GM06990 (cell line): ENCODE measurements at regions not wholly inside any gene's neighbourhood (a gene's known extent, or its start where the extent isn't known, plus 50 kb on each side); places are given as distances from the start of the nearest gene placed in this dataset.

Source experiments
- DNase-seq: peaks from one replicate; pipeline ENCODE4 v3.0.0-alpha.2; 2011; ENCODE audit not compliant: insufficient read length; ENCODE audit errors: extremely low read depth
- H3K27me3 ChIP-seq: replicated peaks from 2 replicates; pipeline ENCODE4 v1.6.0; 2011; ENCODE audit warnings: low read length; ENCODE audit not compliant: control insufficient read depth, insufficient read depth
- H3K36me3 ChIP-seq: 2 replicates; pipeline ENCODE4 v1.5.1; 2011; ENCODE audit warnings: low read length; ENCODE audit not compliant: control insufficient read depth, insufficient read depth
- H3K4me3 ChIP-seq: replicated peaks from 2 replicates; pipeline ENCODE4 v1.5.1; 2011; ENCODE audit warnings: low read depth, mild to moderate bottlenecking, control low read depth, low read length
- TF ChIP-seq, protein P1 (sequence below): IDR thresholded peaks from 2 replicates; pipeline ENCODE4 v1.5.1; 2011; ENCODE audit warnings: low read length, control low read depth, mild to moderate bottlenecking, inconsistent platforms; ENCODE audit not compliant: insufficient read depth, poor library complexity, severe bottlenecking

DNA sequence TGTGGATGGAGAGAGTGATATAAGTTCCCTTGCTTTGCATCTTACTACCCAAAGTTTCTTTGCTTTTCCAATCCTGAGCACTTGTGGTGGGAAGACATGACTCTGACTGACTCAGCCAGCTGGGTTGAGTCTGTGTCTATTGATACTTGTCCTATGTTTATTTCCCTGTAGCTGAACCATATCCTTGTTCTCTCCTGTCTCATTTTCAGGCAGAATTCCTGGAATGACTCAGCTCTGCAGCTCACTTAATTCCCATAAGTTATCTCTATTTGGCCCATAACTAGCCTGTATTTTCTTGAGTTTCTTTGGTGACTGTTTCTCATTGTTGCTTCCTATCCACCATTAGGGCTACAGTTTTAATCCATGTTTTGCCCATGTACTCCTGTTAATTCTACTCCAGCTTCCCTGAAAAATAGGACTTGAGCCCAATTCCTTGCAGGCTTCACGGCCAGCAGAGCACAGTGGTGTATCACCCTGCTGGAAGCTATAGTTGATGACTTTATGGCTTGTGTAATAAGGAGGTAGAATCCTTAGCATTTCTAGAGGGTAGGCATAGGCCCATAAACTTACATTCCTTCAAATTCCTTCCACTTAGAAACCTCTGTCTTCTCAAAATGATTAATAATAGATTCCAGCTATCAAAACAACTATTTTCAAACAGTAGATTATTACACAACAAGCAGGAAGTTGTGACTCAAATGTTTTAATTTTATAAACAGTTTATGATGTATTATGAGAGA lies 183.1 kb downstream of the TMTC3 start:
- Histone ChIP-seq H3K4me3 (no peak overlapping the region), H3K27me3 (no peaks in the 10 kb centered on the region), H3K36me3 (no peaks in the 10 kb centered on the region)
- TF ChIP-seq, protein P1, sequence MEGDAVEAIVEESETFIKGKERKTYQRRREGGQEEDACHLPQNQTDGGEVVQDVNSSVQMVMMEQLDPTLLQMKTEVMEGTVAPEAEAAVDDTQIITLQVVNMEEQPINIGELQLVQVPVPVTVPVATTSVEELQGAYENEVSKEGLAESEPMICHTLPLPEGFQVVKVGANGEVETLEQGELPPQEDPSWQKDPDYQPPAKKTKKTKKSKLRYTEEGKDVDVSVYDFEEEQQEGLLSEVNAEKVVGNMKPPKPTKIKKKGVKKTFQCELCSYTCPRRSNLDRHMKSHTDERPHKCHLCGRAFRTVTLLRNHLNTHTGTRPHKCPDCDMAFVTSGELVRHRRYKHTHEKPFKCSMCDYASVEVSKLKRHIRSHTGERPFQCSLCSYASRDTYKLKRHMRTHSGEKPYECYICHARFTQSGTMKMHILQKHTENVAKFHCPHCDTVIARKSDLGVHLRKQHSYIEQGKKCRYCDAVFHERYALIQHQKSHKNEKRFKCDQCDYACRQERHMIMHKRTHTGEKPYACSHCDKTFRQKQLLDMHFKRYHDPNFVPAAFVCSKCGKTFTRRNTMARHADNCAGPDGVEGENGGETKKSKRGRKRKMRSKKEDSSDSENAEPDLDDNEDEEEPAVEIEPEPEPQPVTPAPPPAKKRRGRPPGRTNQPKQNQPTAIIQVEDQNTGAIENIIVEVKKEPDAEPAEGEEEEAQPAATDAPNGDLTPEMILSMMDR: no peak
- DNase-seq: no peak

DNA sequence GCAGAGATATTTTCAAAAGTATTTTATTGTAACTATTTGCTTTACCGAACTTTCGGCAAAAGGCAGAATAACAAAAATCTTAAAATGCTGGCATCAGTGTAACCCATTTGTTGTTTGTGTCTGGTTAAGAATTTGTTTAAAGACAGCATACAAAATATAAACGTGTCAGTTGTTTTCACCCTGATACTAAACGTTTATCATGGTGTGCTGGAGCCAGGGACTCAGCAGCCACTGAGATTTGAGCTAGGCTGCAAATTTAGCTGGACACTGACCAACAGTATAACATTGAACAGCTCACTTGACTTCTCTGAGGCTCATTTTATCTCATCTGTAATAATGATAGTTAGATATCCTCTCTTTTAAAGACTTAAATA lies 183.7 kb downstream of the TMTC3 start:
- no peak for DNase-seq
- no peak overlapping the region for H3K4me3 ChIP-seq
- H3K27me3 ChIP-seq: no peaks in the 10 kb centered on the region
- H3K36me3 ChIP-seq: no peaks in the 10 kb centered on the region
- TF ChIP-seq, protein P1: no peak

DNA sequence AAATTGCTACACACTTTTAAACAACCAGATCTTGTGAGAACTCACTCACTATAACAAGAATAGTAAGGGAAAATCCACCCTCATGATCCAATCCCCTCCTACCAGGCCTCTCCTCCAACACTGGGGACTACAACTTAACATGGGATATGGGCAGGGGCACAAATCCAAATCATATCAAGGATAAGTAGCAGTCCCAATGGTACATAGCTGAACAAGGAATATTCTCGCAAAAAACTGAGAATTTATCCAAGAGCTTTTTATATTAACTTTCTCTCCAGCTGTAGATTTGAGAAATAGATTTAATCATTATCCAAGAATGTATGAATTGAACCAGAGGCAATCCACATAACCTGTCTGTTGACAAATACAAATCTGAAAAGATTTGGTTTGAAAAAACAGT lies 185.2 kb downstream of the TMTC3 start:
- TF ChIP-seq, protein P1: no peak
- no peak for DNase-seq
- H3K36me3 ChIP-seq: no peaks in the 10 kb centered on the region
- no peak overlapping the region for H3K4me3 ChIP-seq
- no peaks in the 10 kb centered on the region for H3K27me3 ChIP-seq

DNA sequence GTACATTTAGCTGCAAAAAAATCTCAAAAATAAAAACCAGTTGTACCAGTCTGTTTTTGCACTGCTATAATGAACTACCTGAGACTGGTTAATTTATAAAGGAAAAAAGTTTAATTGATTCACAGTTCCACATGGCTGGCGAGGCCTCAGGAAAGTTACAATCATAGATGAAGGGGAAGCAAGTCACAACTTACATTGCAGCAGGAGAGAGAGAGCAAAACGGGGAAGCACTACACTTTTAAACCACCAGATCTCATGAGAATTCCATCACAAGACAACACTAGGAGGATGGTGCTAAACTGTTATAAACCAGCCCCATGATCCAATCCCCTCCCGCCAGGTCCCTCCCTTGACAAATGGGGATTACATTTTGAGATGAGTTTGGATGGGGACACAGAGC lies 186.0 kb downstream of the TMTC3 start:
- H3K4me3 ChIP-seq: no peak overlapping the region
- TF ChIP-seq, protein P1: no peak
- H3K36me3 ChIP-seq: no peaks in the 10 kb centered on the region
- H3K27me3 ChIP-seq: no peaks in the 10 kb centered on the region
- DNase-seq: no peak

DNA sequence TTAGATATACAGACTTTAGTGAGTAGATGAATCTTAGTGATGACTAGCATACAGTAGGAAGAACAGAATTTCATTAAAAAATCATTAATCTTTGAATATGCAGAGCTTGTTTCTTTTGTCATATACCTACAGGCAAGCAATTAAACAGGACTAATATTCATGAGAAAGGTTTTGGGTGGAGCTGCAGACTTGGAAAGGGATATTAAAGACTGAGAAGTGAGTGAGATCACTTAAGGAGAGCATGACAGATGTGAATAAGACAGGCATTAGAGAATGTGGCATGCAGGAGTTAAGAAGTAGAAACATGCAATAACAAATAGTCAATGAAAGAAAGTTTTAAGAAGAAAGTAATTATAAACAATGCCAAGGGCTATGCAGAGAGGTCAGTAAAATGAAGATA lies 187.7 kb downstream of the TMTC3 start:
- no peak overlapping the region for H3K4me3 ChIP-seq
- TF ChIP-seq, protein P1: no peak
- DNase-seq: no peak
- no peaks in the 10 kb centered on the region for H3K27me3 ChIP-seq
- no peaks in the 10 kb centered on the region for H3K36me3 ChIP-seq

DNA sequence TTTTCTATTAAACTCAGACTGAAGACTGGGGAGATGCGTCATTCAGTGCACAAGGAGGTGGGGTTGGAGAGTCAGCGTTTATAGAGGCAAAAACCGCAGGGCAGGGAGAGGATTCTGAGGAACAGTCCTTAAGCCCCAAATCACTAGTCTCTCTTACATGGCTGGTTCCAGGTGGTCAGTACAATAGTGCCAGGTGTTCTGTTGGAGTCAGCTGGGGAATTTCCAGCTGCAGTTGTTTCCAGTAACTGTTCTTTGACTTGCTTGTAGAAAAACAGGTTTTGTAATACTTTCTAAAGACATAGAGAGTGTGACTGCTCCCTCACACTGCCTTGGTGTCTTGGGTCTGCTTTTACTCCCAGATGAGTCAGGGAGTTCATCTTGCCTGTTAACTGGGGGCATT lies 192.2 kb downstream of the TMTC3 start:
- H3K36me3 ChIP-seq: no peaks in the 10 kb centered on the region
- TF ChIP-seq, protein P1: no peak
- peak; percentile 26 for DNase-seq
- no peaks in the 10 kb centered on the region for H3K27me3 ChIP-seq
- no peak overlapping the region for H3K4me3 ChIP-seq
